UCSD-AML1 (cell line): ENCODE measurements at regions not wholly inside any gene's neighbourhood (a gene's known extent, or its start where the extent isn't known, plus 50 kb on each side); places are given as distances from the start of the nearest gene placed in this dataset.

Experiments used
- DNase-seq: peaks from one replicate; lab custom pipeline; 2025; ENCODE audit not compliant: unreplicated experiment; lab: John Stamatoyannopoulos, UW

- DNase-seq, result no peak
These were observed 134.7 kb upstream of the E2F8 start for GRCh38 chr11:19375440-19375839.

- no peak for DNase-seq
These were observed 133.4 kb upstream of the E2F8 start for GRCh38 chr11:19374151-19374569.

GRCh38 chr11:19372381-19372780, 131.6 kb upstream of the E2F8 start:
- no peak for DNase-seq

- DNase-seq, result no peak
These were observed 129.5 kb upstream of the E2F8 start for GRCh38 chr11:19370100-19370861.

GRCh38 chr11:19368726-19369375, 128.1 kb upstream of the E2F8 start:
- DNase-seq, result no peak

GRCh38 chr11:19366992-19367709, 126.4 kb upstream of the E2F8 start:
- no peak for DNase-seq

- no peak for DNase-seq
These were observed 125.1 kb upstream of the E2F8 start for GRCh38 chr11:19365743-19366410.

- DNase-seq, result no peak
These were observed 118.7 kb upstream of the E2F8 start for GRCh38 chr11:19359221-19360000.

GRCh38 chr11:19357943-19358342, 117.2 kb upstream of the E2F8 start:
- no peak for DNase-seq

GRCh38 chr11:19355601-19356000, 114.9 kb upstream of the E2F8 start:
- no peak for DNase-seq

GRCh38 chr11:19353287-19353850, 112.6 kb upstream of the E2F8 start:
- DNase-seq, result no peak

GRCh38 chr11:19352771-19353160, 112.0 kb upstream of the E2F8 start:
- no peak for DNase-seq

GRCh38 chr11:19352072-19352770, 111.5 kb upstream of the E2F8 start:
- DNase-seq, result no peak

GRCh38 chr11:19351426-19351825, 110.7 kb upstream of the E2F8 start:
- no peak for DNase-seq

- DNase-seq, result no peak
These were observed 109.4 kb upstream of the E2F8 start for GRCh38 chr11:19350160-19350559.

- no peak for DNase-seq
These were observed 108.7 kb upstream of the E2F8 start for GRCh38 chr11:19349340-19350025.

GRCh38 chr11:19347911-19348310, 107.2 kb upstream of the E2F8 start:
- no peak for DNase-seq

GRCh38 chr11:19345848-19346681, 105.3 kb upstream of the E2F8 start:
- no peak for DNase-seq
